ENCODE measurements at regions not wholly inside any gene's neighbourhood (a gene's known extent, or its start where the extent isn't known, plus 50 kb on each side); places are given as distances from the start of the nearest gene placed in this dataset.

DNA sequence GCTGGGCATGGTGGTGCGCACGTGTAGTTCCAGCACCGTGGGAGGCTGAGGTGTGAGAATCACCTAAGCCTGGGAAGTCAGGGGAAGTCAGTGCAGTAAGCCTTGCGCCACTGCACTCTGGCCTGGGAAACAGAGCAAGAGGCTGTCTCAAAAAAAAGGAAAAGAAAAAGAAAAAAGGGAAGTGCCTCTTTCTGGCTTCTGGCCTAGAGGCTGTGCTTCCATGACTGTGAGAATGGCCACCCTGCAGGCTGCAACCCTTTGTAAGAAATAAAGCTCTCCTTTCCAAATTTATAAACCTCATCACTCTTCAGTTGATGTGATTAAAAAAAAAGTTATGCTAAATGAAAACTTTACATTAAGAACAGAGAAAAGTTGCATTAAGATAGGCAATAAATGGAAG, 774.3 kb downstream of the TUSC7 start:
- WGBS (ENCODE audit: insufficient coverage, low coverage, low lambda C conversion rate, missing lambda C conversion rate), result 63% methylated on average over 3 of the region's 4 CpGs
- ATAC-seq, result no peak
- no peak for DNase-seq
- H3K9me3 ChIP-seq, result no peaks in the 10 kb centered on the region
- H3K27ac ChIP-seq, result no peak overlapping the region
- H3K27me3 ChIP-seq, result no peaks in the 10 kb centered on the region
- intact Hi-C loops (cut with DNase I), result no loop called here
- no peaks in the 10 kb centered on the region for H3K4me1 ChIP-seq
- H3K36me3 ChIP-seq, result no peaks in the 10 kb centered on the region
- no peak overlapping the region for H3K4me3 ChIP-seq
- TF ChIP-seq POLR2A (IDR thresholded peaks at IDR 0.05), result no peak
- TF ChIP-seq, protein P1, sequence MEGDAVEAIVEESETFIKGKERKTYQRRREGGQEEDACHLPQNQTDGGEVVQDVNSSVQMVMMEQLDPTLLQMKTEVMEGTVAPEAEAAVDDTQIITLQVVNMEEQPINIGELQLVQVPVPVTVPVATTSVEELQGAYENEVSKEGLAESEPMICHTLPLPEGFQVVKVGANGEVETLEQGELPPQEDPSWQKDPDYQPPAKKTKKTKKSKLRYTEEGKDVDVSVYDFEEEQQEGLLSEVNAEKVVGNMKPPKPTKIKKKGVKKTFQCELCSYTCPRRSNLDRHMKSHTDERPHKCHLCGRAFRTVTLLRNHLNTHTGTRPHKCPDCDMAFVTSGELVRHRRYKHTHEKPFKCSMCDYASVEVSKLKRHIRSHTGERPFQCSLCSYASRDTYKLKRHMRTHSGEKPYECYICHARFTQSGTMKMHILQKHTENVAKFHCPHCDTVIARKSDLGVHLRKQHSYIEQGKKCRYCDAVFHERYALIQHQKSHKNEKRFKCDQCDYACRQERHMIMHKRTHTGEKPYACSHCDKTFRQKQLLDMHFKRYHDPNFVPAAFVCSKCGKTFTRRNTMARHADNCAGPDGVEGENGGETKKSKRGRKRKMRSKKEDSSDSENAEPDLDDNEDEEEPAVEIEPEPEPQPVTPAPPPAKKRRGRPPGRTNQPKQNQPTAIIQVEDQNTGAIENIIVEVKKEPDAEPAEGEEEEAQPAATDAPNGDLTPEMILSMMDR (IDR thresholded peaks at IDR 0.05), result no peak

DNA sequence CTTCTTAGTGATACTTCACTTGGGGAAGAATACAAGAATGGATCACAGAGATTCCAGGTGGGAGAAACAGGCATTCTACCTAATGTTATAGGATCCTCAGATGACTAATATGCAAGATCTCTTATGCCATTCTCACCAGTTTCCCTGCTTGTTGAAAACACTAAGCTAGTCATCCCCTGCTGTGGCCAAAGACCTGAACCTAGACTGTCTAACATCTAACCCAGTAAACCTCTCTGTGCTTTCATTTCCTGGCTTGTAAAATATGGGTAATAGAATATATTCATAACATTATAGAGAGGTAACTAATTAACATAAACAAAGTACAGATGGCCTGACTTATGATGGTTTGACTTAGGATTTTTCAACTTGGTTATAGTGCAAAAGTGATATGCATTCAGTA, 776.3 kb downstream of the TUSC7 start:
- H3K4me1 ChIP-seq, result no peaks in the 10 kb centered on the region
- H3K9me3 ChIP-seq, result no peaks in the 10 kb centered on the region
- TF ChIP-seq POLR2A (IDR thresholded peaks at IDR 0.05), result no peak
- TF ChIP-seq, protein P1 (IDR thresholded peaks at IDR 0.05), result no peak
- intact Hi-C loops (cut with DNase I), result no loop called here
- DNase-seq (no peak), ATAC-seq (no peak)
- H3K27me3 ChIP-seq, result no peaks in the 10 kb centered on the region
- no peak overlapping the region for H3K4me3 ChIP-seq
- no peaks in the 10 kb centered on the region for H3K36me3 ChIP-seq
- no peak overlapping the region for H3K27ac ChIP-seq

DNA sequence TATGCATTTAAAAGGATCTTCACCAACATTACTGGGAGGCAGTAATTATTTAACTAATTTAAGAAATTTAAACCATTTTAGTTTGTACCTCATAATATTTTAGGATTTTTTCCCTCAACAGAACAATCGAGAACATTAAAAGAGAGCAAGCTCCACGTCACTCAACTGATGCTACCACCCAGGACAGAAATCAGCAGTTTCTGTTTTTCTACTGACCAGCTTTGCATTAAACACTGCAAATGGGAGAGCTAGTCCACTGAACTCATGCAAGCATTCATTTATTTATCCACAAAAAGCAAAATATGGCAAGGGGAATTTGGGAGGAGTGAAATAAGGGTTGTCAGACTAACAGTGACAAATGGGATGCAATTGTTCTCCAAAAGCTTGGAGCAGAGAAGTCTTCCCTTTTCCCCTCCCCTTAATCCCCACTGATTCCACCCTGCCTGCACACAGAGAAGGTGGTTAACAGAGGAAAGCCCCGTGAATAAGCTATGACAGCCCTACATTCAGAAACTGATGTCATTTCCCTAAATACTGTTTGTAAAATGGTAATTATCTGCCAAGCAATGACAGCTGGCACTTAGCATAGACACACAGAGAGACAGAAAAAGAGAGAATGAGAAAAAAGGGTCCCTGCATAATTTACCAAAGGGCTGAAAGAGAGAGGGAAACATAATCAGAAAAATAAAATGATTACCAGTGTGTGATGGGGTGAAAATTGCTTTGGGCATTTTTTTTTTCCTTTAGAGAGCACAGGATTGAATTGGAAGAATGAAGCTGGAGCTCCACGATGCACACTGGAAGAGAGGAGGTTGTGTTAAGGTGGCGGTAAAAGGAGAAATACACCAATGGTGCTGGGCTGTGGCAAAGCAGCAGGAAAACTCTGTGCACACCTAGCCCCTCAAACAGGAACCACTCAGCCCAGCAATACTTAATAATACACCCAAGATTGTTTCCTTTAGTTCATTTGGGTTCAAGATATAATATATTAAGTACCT, 777.4 kb downstream of the TUSC7 start:
- H3K9me3 ChIP-seq, result no peaks in the 10 kb centered on the region
- intact Hi-C loops (cut with DNase I), result no loop called here
- DNase-seq (no peak), ATAC-seq (no peak)
- H3K27ac ChIP-seq, result no peak overlapping the region
- H3K4me3 ChIP-seq, result no peak overlapping the region
- H3K36me3 ChIP-seq, result no peaks in the 10 kb centered on the region
- WGBS (ENCODE audit: insufficient coverage, low coverage, low lambda C conversion rate, missing lambda C conversion rate), result 48% methylated on average over 4 of the region's 5 CpGs
- H3K27me3 ChIP-seq, result no peaks in the 10 kb centered on the region
- no peaks in the 10 kb centered on the region for H3K4me1 ChIP-seq
- TF ChIP-seq, protein P1 (IDR thresholded peaks at IDR 0.05), result no peak
- no peak for TF ChIP-seq POLR2A (IDR thresholded peaks at IDR 0.05)

DNA sequence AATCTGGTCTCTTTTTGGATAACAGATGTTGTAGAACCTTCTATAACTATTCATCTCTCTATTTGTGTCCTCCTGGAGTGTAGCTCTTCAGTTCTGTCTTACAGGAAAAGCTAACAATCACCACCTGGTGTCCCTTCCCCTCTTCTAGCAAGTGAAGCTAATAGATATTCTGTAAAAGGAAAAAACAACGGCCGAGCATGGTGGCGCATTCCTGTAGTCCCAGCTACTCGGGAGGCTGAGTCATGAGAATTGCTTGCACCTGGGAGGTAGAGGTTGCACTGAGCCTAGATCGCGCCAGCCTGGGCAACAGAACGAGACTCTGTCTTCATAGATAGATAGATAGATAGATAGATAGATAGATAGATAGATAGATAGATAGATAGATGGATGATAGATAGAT, 779.4 kb downstream of the TUSC7 start:
- no peaks in the 10 kb centered on the region for H3K27me3 ChIP-seq
- ATAC-seq (no peak), DNase-seq (no peak)
- H3K9me3 ChIP-seq, result no peaks in the 10 kb centered on the region
- H3K36me3 ChIP-seq, result no peaks in the 10 kb centered on the region
- 74% methylated on average over 7 of the region's 7 CpGs for WGBS (ENCODE audit: insufficient coverage, low coverage, low lambda C conversion rate, missing lambda C conversion rate)
- TF ChIP-seq, protein P1 (IDR thresholded peaks at IDR 0.05), result no peak
- TF ChIP-seq POLR2A (IDR thresholded peaks at IDR 0.05), result no peak
- intact Hi-C loops (cut with DNase I), result no loop called here
- H3K4me3 ChIP-seq, result no peak overlapping the region
- H3K4me1 ChIP-seq, result no peaks in the 10 kb centered on the region
- H3K27ac ChIP-seq, result no peak overlapping the region

Measured in right lobe of liver (tissue), 6 donors.